ENCODE measurements at regions not wholly inside any gene's neighbourhood (a gene's known extent, or its start where the extent isn't known, plus 50 kb on each side); places are given as distances from the start of the nearest gene placed in this dataset.

- Histone ChIP-seq H3K36me3 (ENCODE audit: insufficient read depth, low read length) (no peaks in the 10 kb centered on the region), H3K9me2 (ENCODE audit: low read depth, low read length) (no peaks in the 10 kb centered on the region), H4K20me1 (ENCODE audit: insufficient read depth, low read length) (no peaks in the 10 kb centered on the region), H3K79me2 (ENCODE audit: insufficient read depth, low read length) (no peaks in the 10 kb centered on the region), H3F3A (ENCODE audit: insufficient read depth, low read length) (no peaks in the 10 kb centered on the region), H3K9ac (ENCODE audit: low read length) (no peak overlapping the region), H3K4me1 (ENCODE audit: insufficient read depth, low read length, severe bottlenecking) (no peaks in the 10 kb centered on the region), H3K4me2 (ENCODE audit: low read length) (no peak overlapping the region), H2AFZ (ENCODE audit: low read length) (no peak overlapping the region), H3K4me3 (ENCODE audit: low read depth, low read length, poor library complexity, severe bottlenecking) (no peak overlapping the region), H3K27ac (ENCODE audit: low read depth, low read length, poor library complexity, severe bottlenecking) (no peak overlapping the region), H3K9me3 (ENCODE audit: low read length) (no peaks in the 10 kb centered on the region), H3K27me3 (ENCODE audit: insufficient read depth, low read length) (no peaks in the 10 kb centered on the region)
- TF ChIP-seq EZH2 (IDR thresholded peaks at IDR 0.05; ENCODE audit: borderline replicate concordance, low read length) (no peak), CTCF (IDR thresholded peaks at IDR 0.05; ENCODE audit: low read length) (no peak)
These were observed 548.8 kb upstream of the REG3G start for GRCh38 chr2:78476619-78477229.

- H3K4me2 ChIP-seq (ENCODE audit: low read length), result no peak overlapping the region
- H3K4me1 ChIP-seq (ENCODE audit: insufficient read depth, low read length, severe bottlenecking), result no peaks in the 10 kb centered on the region
- H3K9ac ChIP-seq (ENCODE audit: low read length), result no peak overlapping the region
- no peaks in the 10 kb centered on the region for H3K9me2 ChIP-seq (ENCODE audit: low read depth, low read length)
- no peaks in the 10 kb centered on the region for H3K79me2 ChIP-seq (ENCODE audit: insufficient read depth, low read length)
- H3K36me3 ChIP-seq (ENCODE audit: insufficient read depth, low read length), result no peaks in the 10 kb centered on the region
- H3K27ac ChIP-seq (ENCODE audit: low read depth, low read length, poor library complexity, severe bottlenecking), result no peak overlapping the region
- no peak for TF ChIP-seq EZH2 (IDR thresholded peaks at IDR 0.05; ENCODE audit: borderline replicate concordance, low read length)
- TF ChIP-seq CTCF (IDR thresholded peaks at IDR 0.05; ENCODE audit: low read length), result no peak
- H3K4me3 ChIP-seq (ENCODE audit: low read depth, low read length, poor library complexity, severe bottlenecking), result no peak overlapping the region
- no peaks in the 10 kb centered on the region for H3K27me3 ChIP-seq (ENCODE audit: insufficient read depth, low read length)
- H2AFZ ChIP-seq (ENCODE audit: low read length), result no peak overlapping the region
- no peaks in the 10 kb centered on the region for H4K20me1 ChIP-seq (ENCODE audit: insufficient read depth, low read length)
- no peaks in the 10 kb centered on the region for H3F3A ChIP-seq (ENCODE audit: insufficient read depth, low read length)
- H3K9me3 ChIP-seq (ENCODE audit: low read length), result no peaks in the 10 kb centered on the region
These were observed 538.9 kb upstream of the REG3G start for GRCh38 chr2:78486565-78486964.

DNA sequence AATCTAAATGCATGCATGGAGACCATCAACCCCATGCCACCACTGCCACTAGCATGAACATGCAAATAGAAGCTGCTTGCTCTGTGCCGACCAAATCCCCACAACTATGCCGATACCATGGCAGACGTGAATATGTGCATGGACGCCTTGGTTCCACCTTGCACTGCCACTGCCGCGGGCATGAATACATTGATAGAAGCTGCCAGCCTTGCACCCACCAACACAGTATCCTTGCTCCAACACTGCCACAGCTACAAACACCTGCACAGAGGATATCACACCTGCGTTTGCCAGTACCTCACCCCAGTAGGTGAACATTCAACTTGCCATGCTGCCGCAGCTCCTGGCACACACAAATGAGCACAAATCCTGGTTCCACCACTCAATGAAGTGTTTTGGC lies 527.4 kb upstream of the REG3G start:
- H3F3A ChIP-seq (ENCODE audit: insufficient read depth, low read length), result no peaks in the 10 kb centered on the region
- no peaks in the 10 kb centered on the region for H3K9me2 ChIP-seq (ENCODE audit: low read depth, low read length)
- no peak for TF ChIP-seq EZH2 (IDR thresholded peaks at IDR 0.05; ENCODE audit: borderline replicate concordance, low read length)
- no peak for TF ChIP-seq CTCF (IDR thresholded peaks at IDR 0.05; ENCODE audit: low read length)
- H3K27ac ChIP-seq (ENCODE audit: low read depth, low read length, poor library complexity, severe bottlenecking), result no peak overlapping the region
- H3K9me3 ChIP-seq (ENCODE audit: low read length), result no peaks in the 10 kb centered on the region
- no peak overlapping the region for H3K9ac ChIP-seq (ENCODE audit: low read length)
- no peaks in the 10 kb centered on the region for H3K27me3 ChIP-seq (ENCODE audit: insufficient read depth, low read length)
- H3K36me3 ChIP-seq (ENCODE audit: insufficient read depth, low read length), result no peaks in the 10 kb centered on the region
- no peaks in the 10 kb centered on the region for H3K79me2 ChIP-seq (ENCODE audit: insufficient read depth, low read length)
- no peak overlapping the region for H3K4me2 ChIP-seq (ENCODE audit: low read length)
- no peak overlapping the region for H2AFZ ChIP-seq (ENCODE audit: low read length)
- H4K20me1 ChIP-seq (ENCODE audit: insufficient read depth, low read length), result no peaks in the 10 kb centered on the region
- no peaks in the 10 kb centered on the region for H3K4me1 ChIP-seq (ENCODE audit: insufficient read depth, low read length, severe bottlenecking)
- no peak overlapping the region for H3K4me3 ChIP-seq (ENCODE audit: low read depth, low read length, poor library complexity, severe bottlenecking)

Data from OCI-LY1 (cell line).